ENCODE measurements at regions not wholly inside any gene's neighbourhood (a gene's known extent, or its start where the extent isn't known, plus 50 kb on each side); places are given as distances from the start of the nearest gene placed in this dataset.

DNA sequence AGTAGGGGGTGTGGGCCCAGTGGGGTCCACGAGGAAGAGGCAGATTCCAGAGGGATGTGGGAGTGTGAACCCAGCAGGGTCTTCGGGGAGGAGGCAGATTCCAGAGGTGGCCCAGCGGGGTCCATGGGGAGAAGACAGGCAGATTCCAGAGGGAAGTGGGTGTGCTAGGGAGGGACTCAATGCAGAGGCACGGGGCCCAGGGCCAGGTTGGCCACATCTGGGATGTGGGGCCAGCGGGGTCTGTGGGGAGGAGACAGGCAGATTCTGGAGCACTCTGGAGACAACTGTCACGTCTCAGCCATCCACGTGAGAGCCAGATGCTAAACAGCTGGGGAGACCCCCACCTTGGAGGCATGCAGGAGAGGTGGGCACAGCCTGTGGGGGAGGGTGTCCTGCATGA, 582.6 kb downstream of the TBC1D22A start:
- H3K9me3 Mint-ChIP-seq: no peaks in the 10 kb centered on the region
- no peak overlapping the region for H3K27ac Mint-ChIP-seq

DNA sequence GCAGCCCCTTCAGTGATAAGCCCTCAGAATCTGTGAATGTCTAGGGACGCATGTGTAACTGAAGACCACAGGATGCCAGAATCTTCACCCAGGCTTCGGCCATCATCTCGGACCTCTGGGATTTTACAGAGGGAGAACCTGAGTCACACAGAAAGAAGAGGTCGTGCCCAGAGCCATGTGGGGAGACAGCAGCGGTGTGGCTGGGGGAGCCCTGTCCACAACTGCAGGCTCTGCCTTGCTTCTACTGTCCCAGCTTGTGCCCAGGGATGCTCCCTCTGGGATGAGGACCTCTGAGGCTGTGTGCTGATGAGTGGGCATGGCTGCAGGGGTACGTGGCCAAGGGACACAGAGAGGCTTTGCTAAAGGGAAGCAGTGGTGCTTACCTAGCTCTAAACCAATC, 582.0 kb downstream of the TBC1D22A start:
- Mint-ChIP-seq H3K4me3 (no peak overlapping the region), H3K36me3 (no peaks in the 10 kb centered on the region), H3K27ac (no peak overlapping the region), H3K4me1 (no peaks in the 10 kb centered on the region), H3K27me3 (ENCODE audit: low read depth in 2 of 2) (peaks cover 13 to 16% of the 10 kb centered on the region in 2 donors), H3K9me3 (no peaks in the 10 kb centered on the region)
- H3K9me3 ChIP-seq (ENCODE audit: control insufficient read depth, insufficient read depth, low read length): no peaks in the 10 kb centered on the region
- no peak overlapping the region for H3K27ac ChIP-seq (ENCODE audit: low read length)
- WGBS (ENCODE audit: insufficient coverage): 91% methylated on average over 6 of the region's 6 CpGs
- intact Hi-C loops (cut with micrococcal nuclease): no loop called here
- TF ChIP-seq, protein P1, sequence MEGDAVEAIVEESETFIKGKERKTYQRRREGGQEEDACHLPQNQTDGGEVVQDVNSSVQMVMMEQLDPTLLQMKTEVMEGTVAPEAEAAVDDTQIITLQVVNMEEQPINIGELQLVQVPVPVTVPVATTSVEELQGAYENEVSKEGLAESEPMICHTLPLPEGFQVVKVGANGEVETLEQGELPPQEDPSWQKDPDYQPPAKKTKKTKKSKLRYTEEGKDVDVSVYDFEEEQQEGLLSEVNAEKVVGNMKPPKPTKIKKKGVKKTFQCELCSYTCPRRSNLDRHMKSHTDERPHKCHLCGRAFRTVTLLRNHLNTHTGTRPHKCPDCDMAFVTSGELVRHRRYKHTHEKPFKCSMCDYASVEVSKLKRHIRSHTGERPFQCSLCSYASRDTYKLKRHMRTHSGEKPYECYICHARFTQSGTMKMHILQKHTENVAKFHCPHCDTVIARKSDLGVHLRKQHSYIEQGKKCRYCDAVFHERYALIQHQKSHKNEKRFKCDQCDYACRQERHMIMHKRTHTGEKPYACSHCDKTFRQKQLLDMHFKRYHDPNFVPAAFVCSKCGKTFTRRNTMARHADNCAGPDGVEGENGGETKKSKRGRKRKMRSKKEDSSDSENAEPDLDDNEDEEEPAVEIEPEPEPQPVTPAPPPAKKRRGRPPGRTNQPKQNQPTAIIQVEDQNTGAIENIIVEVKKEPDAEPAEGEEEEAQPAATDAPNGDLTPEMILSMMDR (IDR thresholded peaks at IDR 0.05): no peak
- H3K4me3 ChIP-seq (ENCODE audit: low read length): no peak overlapping the region
- no peaks in the 10 kb centered on the region for H3K36me3 ChIP-seq (ENCODE audit: control insufficient read depth, insufficient read depth, low read length)
- DNase-seq: no peak
- H3K4me1 ChIP-seq (ENCODE audit: control insufficient read depth, insufficient read depth, low read length): no peaks in the 10 kb centered on the region
- no peak for ATAC-seq
- no peaks in the 10 kb centered on the region for H3K27me3 ChIP-seq (ENCODE audit: control insufficient read depth, insufficient read depth, low read length)

More for the DNA sequence above, 582.6 kb downstream of the TBC1D22A start:
- intact Hi-C loops (cut with micrococcal nuclease): no loop called here
- Histone ChIP-seq H3K9me3 (ENCODE audit: control insufficient read depth, insufficient read depth, low read length) (no peaks in the 10 kb centered on the region), H3K36me3 (ENCODE audit: control insufficient read depth, insufficient read depth, low read length) (no peaks in the 10 kb centered on the region), H3K27me3 (ENCODE audit: control insufficient read depth, insufficient read depth, low read length) (no peaks in the 10 kb centered on the region), H3K4me1 (ENCODE audit: control insufficient read depth, insufficient read depth, low read length) (no peaks in the 10 kb centered on the region), H3K4me3 (ENCODE audit: low read length) (no peak overlapping the region), H3K27ac (ENCODE audit: low read length) (no peak overlapping the region)
- no peaks in the 10 kb centered on the region for H3K36me3 Mint-ChIP-seq
- TF ChIP-seq, protein P1 (IDR thresholded peaks at IDR 0.05): no peak
- H3K4me1 Mint-ChIP-seq: no peaks in the 10 kb centered on the region
- ATAC-seq: no peak
- no peak overlapping the region for H3K4me3 Mint-ChIP-seq
- H3K27me3 Mint-ChIP-seq (ENCODE audit: low read depth in 2 of 2): peaks cover 7 to 12% of the 10 kb centered on the region in 2 donors
- WGBS (ENCODE audit: insufficient coverage): 78% methylated on average over 7 of the region's 7 CpGs
- no peak for DNase-seq

DNA sequence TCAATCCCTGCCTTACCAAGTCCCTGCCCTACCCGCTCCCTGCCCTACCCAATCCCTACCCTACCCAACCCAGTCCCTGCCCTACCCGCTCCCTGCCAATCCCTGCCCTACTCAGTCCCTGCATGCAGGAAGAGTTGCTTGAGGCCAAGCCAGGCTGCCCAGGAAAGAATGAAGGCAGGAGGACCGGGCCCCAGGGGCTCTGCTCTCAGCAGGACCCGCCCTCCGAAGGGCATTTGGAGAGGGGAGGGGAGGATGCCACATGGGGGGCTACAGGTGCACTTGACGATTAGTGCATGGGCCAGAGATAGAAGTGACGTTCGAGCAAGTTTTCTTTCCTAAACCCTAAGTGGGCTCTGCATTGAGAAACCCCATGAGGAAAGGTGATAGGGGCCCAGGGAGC, 581.2 kb downstream of the TBC1D22A start:
- 89% methylated on average over 8 of the region's 8 CpGs for WGBS (ENCODE audit: insufficient coverage)
- H3K36me3 ChIP-seq (ENCODE audit: control insufficient read depth, insufficient read depth, low read length): no peaks in the 10 kb centered on the region
- no peak overlapping the region for H3K4me3 ChIP-seq (ENCODE audit: low read length)
- no peaks in the 10 kb centered on the region for H3K36me3 Mint-ChIP-seq
- no peak overlapping the region for H3K4me3 Mint-ChIP-seq
- H3K27me3 ChIP-seq (ENCODE audit: control insufficient read depth, insufficient read depth, low read length): no peaks in the 10 kb centered on the region
- intact Hi-C loops (cut with micrococcal nuclease): no loop called here
- H3K9me3 ChIP-seq (ENCODE audit: control insufficient read depth, insufficient read depth, low read length): no peaks in the 10 kb centered on the region
- no peak for DNase-seq
- no peaks in the 10 kb centered on the region for H3K9me3 Mint-ChIP-seq
- peak in 1 of 3 donors; percentile 10 for ATAC-seq
- H3K27ac ChIP-seq (ENCODE audit: low read length): no peak overlapping the region
- H3K4me1 Mint-ChIP-seq: no peaks in the 10 kb centered on the region
- no peak overlapping the region for H3K27ac Mint-ChIP-seq
- peaks cover 18 to 19% of the 10 kb centered on the region in 2 donors for H3K27me3 Mint-ChIP-seq (ENCODE audit: low read depth in 2 of 2)
- TF ChIP-seq, protein P1 (IDR thresholded peaks at IDR 0.05): no peak
- no peaks in the 10 kb centered on the region for H3K4me1 ChIP-seq (ENCODE audit: control insufficient read depth, insufficient read depth, low read length)

DNA sequence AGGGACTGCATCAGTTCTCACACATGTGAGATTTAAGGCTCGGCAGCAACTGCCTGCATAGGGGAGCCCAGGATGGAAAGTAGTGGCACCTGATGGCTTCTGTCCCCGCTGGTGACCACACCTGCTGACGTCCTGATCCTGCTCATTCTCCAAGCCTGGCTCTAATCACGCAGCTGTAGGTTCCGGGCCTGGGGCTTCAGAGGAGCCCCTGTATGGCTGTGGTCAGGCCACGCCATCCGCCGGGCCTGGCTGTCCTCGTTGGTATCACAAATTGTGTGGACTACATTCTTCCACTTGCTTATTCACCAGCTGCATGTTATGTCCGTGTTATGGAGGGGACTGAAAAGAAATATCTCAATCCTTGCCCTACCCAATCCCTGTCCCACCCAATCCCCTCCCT, 580.0 kb downstream of the TBC1D22A start:
- Mint-ChIP-seq H3K27me3 (ENCODE audit: low read depth in 2 of 2) (peaks cover 18 to 19% of the 10 kb centered on the region in 2 donors), H3K27ac (no peak overlapping the region), H3K4me3 (no peak overlapping the region), H3K9me3 (no peaks in the 10 kb centered on the region), H3K4me1 (peaks cover 0 to under 1% of the 10 kb centered on the region in 2 donors), H3K36me3 (no peaks in the 10 kb centered on the region)
- Histone ChIP-seq H3K4me1 (ENCODE audit: control insufficient read depth, insufficient read depth, low read length) (no peaks in the 10 kb centered on the region), H3K9me3 (ENCODE audit: control insufficient read depth, insufficient read depth, low read length) (no peaks in the 10 kb centered on the region), H3K27me3 (ENCODE audit: control insufficient read depth, insufficient read depth, low read length) (no peaks in the 10 kb centered on the region), H3K4me3 (ENCODE audit: low read length) (no peak overlapping the region), H3K27ac (ENCODE audit: low read length) (no peak overlapping the region), H3K36me3 (ENCODE audit: control insufficient read depth, insufficient read depth, low read length) (no peaks in the 10 kb centered on the region)
- DNase-seq: no peak
- 85% methylated on average over 10 of the region's 10 CpGs for WGBS (ENCODE audit: insufficient coverage)
- intact Hi-C loops (cut with micrococcal nuclease): no loop called here
- no peak for ATAC-seq
- TF ChIP-seq, protein P1 (IDR thresholded peaks at IDR 0.05): no peak
